ENCODE measurements at regions not wholly inside any gene's neighbourhood (a gene's known extent, or its start where the extent isn't known, plus 50 kb on each side); places are given as distances from the start of the nearest gene placed in this dataset.

GRCh38 chr5:106459541-106459940, 1211.2 kb downstream of the EFNA5 start:
- DNase-seq = no peak
- intact Hi-C loops (cut with DNase I; ENCODE audit: low total_unique reads) = no loop called here

GRCh38 chr5:106454651-106455415, 1215.9 kb downstream of the EFNA5 start:
- no peak overlapping the region for H3K4me3 ChIP-seq
- H3K36me3 ChIP-seq = no peaks in the 10 kb centered on the region
- intact Hi-C loops (cut with DNase I; ENCODE audit: low total_unique reads) (no loop called here), in situ Hi-C loops (cut with MboI; ENCODE audit: low sequenced_read_pairs in 4 of 4) (no loop called here)
- no peaks in the 10 kb centered on the region for H3K9me3 ChIP-seq
- ATAC-seq (no peak), DNase-seq (no peak)
- H3K27me3 ChIP-seq = no peaks in the 10 kb centered on the region
- H3K4me1 ChIP-seq = no peaks in the 10 kb centered on the region
- TF ChIP-seq POLR2A (IDR thresholded peaks at IDR 0.05) (no peak), CTCF (IDR thresholded peaks at IDR 0.05 in 4 of 5, conservative IDR thresholded peaks at IDR 0.05 in 1 of 5) (no peak)
- no peak overlapping the region for H3K27ac ChIP-seq

More at GRCh38 chr5:106459541-106459940, 1211.2 kb downstream of the EFNA5 start:
- ATAC-seq = no peak
- H3K27ac ChIP-seq = no peak overlapping the region
- no peaks in the 10 kb centered on the region for H3K27me3 ChIP-seq
- H3K4me3 ChIP-seq = no peak overlapping the region
- in situ Hi-C loops (cut with MboI; ENCODE audit: low sequenced_read_pairs in 4 of 4) = no loop called here
- no peaks in the 10 kb centered on the region for H3K36me3 ChIP-seq
- TF ChIP-seq CTCF (IDR thresholded peaks at IDR 0.05 in 4 of 5, conservative IDR thresholded peaks at IDR 0.05 in 1 of 5) (no peak), POLR2A (IDR thresholded peaks at IDR 0.05) (no peak)
- no peaks in the 10 kb centered on the region for H3K4me1 ChIP-seq
- no peaks in the 10 kb centered on the region for H3K9me3 ChIP-seq

- Histone ChIP-seq H3K27ac (no peak overlapping the region), H3K4me1 (no peaks in the 10 kb centered on the region), H3K4me3 (no peak overlapping the region), H3K27me3 (no peaks in the 10 kb centered on the region), H3K9me3 (no peaks in the 10 kb centered on the region), H3K36me3 (no peaks in the 10 kb centered on the region)
- TF ChIP-seq CTCF (IDR thresholded peaks at IDR 0.05 in 4 of 5, conservative IDR thresholded peaks at IDR 0.05 in 1 of 5) = no peak
- TF ChIP-seq POLR2A (IDR thresholded peaks at IDR 0.05) = no peak
- in situ Hi-C loops (cut with MboI; ENCODE audit: low sequenced_read_pairs in 4 of 4) = no loop called here
- intact Hi-C loops (cut with DNase I; ENCODE audit: low total_unique reads) = no loop called here
- no peak for DNase-seq
- ATAC-seq = no peak
Observed at GRCh38 chr5:106454050-106454449, 1216.7 kb downstream of the EFNA5 start.

GRCh38 chr5:106451998-106452397, 1218.7 kb downstream of the EFNA5 start:
- TF ChIP-seq CTCF (IDR thresholded peaks at IDR 0.05 in 4 of 5, conservative IDR thresholded peaks at IDR 0.05 in 1 of 5) = no peak
- no peak for TF ChIP-seq POLR2A (IDR thresholded peaks at IDR 0.05)
- intact Hi-C loops (cut with DNase I; ENCODE audit: low total_unique reads) = no loop called here
- Histone ChIP-seq H3K36me3 (no peaks in the 10 kb centered on the region), H3K4me3 (no peak overlapping the region), H3K27ac (no peak overlapping the region), H3K9me3 (no peaks in the 10 kb centered on the region), H3K4me1 (no peaks in the 10 kb centered on the region), H3K27me3 (no peaks in the 10 kb centered on the region)
- in situ Hi-C loops (cut with MboI; ENCODE audit: low sequenced_read_pairs in 4 of 4) = no loop called here
- DNase-seq = no peak
- ATAC-seq = no peak

GRCh38 chr5:106443746-106444145, 1227.0 kb downstream of the EFNA5 start:
- no peak for ATAC-seq
- in situ Hi-C loops (cut with MboI; ENCODE audit: low sequenced_read_pairs in 4 of 4) (no loop called here), intact Hi-C loops (cut with DNase I; ENCODE audit: low total_unique reads) (no loop called here)
- Histone ChIP-seq H3K36me3 (no peaks in the 10 kb centered on the region), H3K27me3 (no peaks in the 10 kb centered on the region), H3K9me3 (no peaks in the 10 kb centered on the region), H3K4me1 (no peaks in the 10 kb centered on the region), H3K27ac (no peak overlapping the region), H3K4me3 (no peak overlapping the region)
- TF ChIP-seq CTCF (IDR thresholded peaks at IDR 0.05 in 4 of 5, conservative IDR thresholded peaks at IDR 0.05 in 1 of 5) (no peak), POLR2A (IDR thresholded peaks at IDR 0.05) (no peak)
- no peak for DNase-seq
